SU-DHL-6 (cell line): ENCODE measurements at regions not wholly inside any gene's neighbourhood (a gene's known extent, or its start where the extent isn't known, plus 50 kb on each side); places are given as distances from the start of the nearest gene placed in this dataset.

Experiments used
- H2AFZ ChIP-seq: fragments of 200-600 bp; sonication (generic); 2 replicates; pipeline ENCODE4 v1.6.1; 2014; ENCODE audit warnings: low read depth, mild to moderate bottlenecking, moderate library complexity, mixed read lengths, antibody characterized with exemption, low read length; ENCODE audit not compliant: severe bottlenecking
- H3F3A ChIP-seq: fragments of 200-600 bp; shearing (Covaris generic); 2 replicates; pipeline ENCODE4 v1.6.0; 2016; ENCODE audit warnings: antibody characterized with exemption, mild to moderate bottlenecking; ENCODE audit not compliant: insufficient read depth
- H3K27ac ChIP-seq: fragments of 200-600 bp; sonication (generic); 2 replicates; pipeline ENCODE4 v1.5.1; 2016; ENCODE audit warnings: low read depth, mild to moderate bottlenecking, low read length, moderate library complexity, mixed read lengths
- H3K27me3 ChIP-seq: fragments of 200-600 bp; sonication (generic), shearing (Covaris generic); 2 replicates; pipeline ENCODE4 v1.6.0; 2014; ENCODE audit warnings: mild to moderate bottlenecking, low read length
- H3K36me3 ChIP-seq: fragments of 200-600 bp; sonication (generic); 2 replicates; pipeline ENCODE4 v1.6.1; 2014; ENCODE audit warnings: mild to moderate bottlenecking, low read length, mixed read lengths
- H3K4me2 ChIP-seq: fragments of 300-600, 200-600 bp; shearing (Covaris generic), sonication (generic); 2 replicates; pipeline ENCODE4 v1.6.0; 2014; ENCODE audit warnings: low read length, low read depth, mild to moderate bottlenecking; ENCODE audit not compliant: poor library complexity, severe bottlenecking
- H3K4me3 ChIP-seq: fragments of 200-600 bp; sonication (generic); 2 replicates; pipeline ENCODE4 v1.5.1; 2014; ENCODE audit warnings: antibody characterized with exemption, low read length, mild to moderate bottlenecking, mixed read lengths; ENCODE audit not compliant: insufficient read depth, poor library complexity, severe bottlenecking
- H3K79me2 ChIP-seq: fragments of 200-600 bp; sonication (generic); 2 replicates; pipeline ENCODE4 v1.6.1; 2014; ENCODE audit warnings: mild to moderate bottlenecking, low read length, moderate library complexity; ENCODE audit not compliant: insufficient read depth
- H3K9ac ChIP-seq: fragments of 200-600 bp; sonication (generic); 2 replicates; pipeline ENCODE4 v1.7.0; 2014; ENCODE audit warnings: mild to moderate bottlenecking, low read length
- H3K9me2 ChIP-seq: fragments of 200-600 bp; sonication (generic); replicated peaks from 2 replicates; pipeline ENCODE4 v1.6.1; 2014; ENCODE audit warnings: low read length; ENCODE audit not compliant: insufficient read depth
- H3K9me3 ChIP-seq: fragments of 200-600 bp; sonication (generic); 2 replicates; pipeline ENCODE4 v1.6.1; 2014; ENCODE audit warnings: low read length, mixed read lengths; ENCODE audit not compliant: insufficient read depth
- H4K20me1 ChIP-seq: fragments of 200-600 bp; sonication (generic); 2 replicates; pipeline ENCODE4 v1.6.1; 2014; ENCODE audit warnings: low read depth, mild to moderate bottlenecking, antibody characterized with exemption, low read length, moderate library complexity, mixed read lengths
- CTCF ChIP-seq: fragments of 200-600 bp; sonication (generic); IDR thresholded peaks from one replicate; pipeline ENCODE4 v1.5.1; 2017; ENCODE audit warnings: antibody characterized with exemption, mild to moderate bottlenecking, low read length, moderate library complexity; ENCODE audit not compliant: insufficient read depth, poor library complexity, severe bottlenecking
- EZH2phosphoT487 ChIP-seq: fragments of 200-600 bp; sonication (generic), shearing (Covaris generic); conservative IDR thresholded peaks from 2 replicates; pipeline ENCODE4 v1.6.1; 2018; ENCODE audit warnings: mild to moderate bottlenecking, antibody characterized with exemption, low read length, moderate library complexity, mixed read lengths

DNA sequence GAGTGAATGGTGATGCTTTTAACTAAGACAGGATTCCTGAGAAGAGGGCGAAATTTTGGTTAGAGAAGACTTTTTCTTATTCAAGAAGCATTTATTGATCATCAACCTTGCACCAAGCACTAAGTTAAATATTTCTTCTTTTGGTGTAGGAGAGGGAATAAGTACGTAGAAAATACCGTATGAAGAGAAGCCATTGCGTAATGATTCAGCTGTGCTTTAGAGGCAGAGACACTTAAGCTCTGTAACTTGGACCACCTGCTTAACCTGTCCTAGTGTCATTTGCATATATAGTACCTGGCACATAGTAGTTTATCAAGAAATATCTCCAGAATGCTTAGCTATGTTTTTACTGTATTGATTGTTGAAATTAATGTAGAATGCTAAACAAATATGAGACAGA lies 430.9 kb upstream of the ZNF608 start:
- no peak overlapping the region for H3K27ac ChIP-seq
- H3K79me2 ChIP-seq = no peaks in the 10 kb centered on the region

DNA sequence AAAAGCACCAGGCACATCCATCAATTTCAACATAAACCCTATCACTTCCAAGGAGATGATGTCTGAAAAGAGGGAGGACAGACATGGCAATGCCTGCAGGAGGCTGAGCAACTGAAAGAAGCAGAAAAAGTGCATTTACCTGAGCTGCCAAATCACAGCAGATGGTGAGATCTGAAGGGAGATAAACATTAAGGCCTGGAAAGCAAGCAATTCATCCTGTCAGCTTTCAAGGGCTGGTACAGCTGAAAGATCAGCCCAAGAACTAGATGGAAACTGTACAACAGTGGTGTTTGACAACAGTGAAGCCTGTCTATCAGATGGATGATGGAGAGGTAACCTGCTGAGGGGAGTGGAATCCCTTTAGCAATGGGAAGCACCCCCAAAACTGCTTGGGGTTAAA lies 433.2 kb upstream of the ZNF608 start:
- Histone ChIP-seq H4K20me1 (no peaks in the 10 kb centered on the region), H3K9ac (no peak overlapping the region), H3K9me3 (0 out of 2 replicates have a peak, but pooled peaks cover 5% of the 10 kb centered on the region), H3F3A (no peaks in the 10 kb centered on the region), H3K4me2 (no peak overlapping the region), H3K79me2 (no peaks in the 10 kb centered on the region), H2AFZ (no peak overlapping the region), H3K9me2 (no peaks in the 10 kb centered on the region), H3K27me3 (no peaks in the 10 kb centered on the region), H3K4me3 (no peak overlapping the region), H3K27ac (no peak overlapping the region), H3K36me3 (no peaks in the 10 kb centered on the region)
- TF ChIP-seq EZH2phosphoT487 (no peak), CTCF (no peak)

More for the DNA sequence above, 430.9 kb upstream of the ZNF608 start:
- H4K20me1 ChIP-seq = no peaks in the 10 kb centered on the region
- no peak overlapping the region for H2AFZ ChIP-seq
- no peak for TF ChIP-seq CTCF
- no peak for TF ChIP-seq EZH2phosphoT487
- H3K4me2 ChIP-seq = no peak overlapping the region
- no peaks in the 10 kb centered on the region for H3K9me2 ChIP-seq
- no peak overlapping the region for H3K9ac ChIP-seq
- no peaks in the 10 kb centered on the region for H3K27me3 ChIP-seq
- H3K36me3 ChIP-seq = no peaks in the 10 kb centered on the region
- no peak overlapping the region for H3K4me3 ChIP-seq
- no peaks in the 10 kb centered on the region for H3F3A ChIP-seq
- 0 out of 2 replicates have a peak, but pooled peaks cover 5% of the 10 kb centered on the region for H3K9me3 ChIP-seq

DNA sequence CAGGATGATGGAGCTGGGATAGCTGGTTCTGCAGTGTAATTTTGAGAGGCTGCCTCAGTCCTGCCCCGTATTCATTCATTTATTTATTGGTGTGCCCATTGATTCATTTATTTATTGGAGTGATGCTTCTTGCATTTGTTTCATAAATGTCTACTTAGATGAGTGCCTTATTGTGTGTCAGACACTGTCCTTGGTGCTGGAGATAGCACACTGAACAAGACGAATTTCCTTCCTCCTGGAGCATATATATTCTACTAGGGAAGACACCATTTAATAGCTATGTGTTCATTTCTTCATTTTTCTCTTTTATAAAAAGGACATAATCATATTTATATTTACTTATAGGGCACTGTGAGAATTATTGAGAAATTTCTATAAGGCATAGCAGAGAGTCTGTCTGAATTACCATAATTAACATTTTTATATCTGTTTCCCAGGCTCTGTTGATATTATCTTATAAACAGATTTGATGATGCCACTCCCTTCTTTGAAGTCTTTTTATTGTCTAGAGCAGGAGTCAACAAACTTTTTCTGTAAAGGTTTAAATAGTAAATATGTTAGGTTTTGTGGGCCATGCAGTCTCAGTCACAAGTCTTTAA lies 433.9 kb upstream of the ZNF608 start:
- 0 out of 2 replicates have a peak, but pooled peaks cover 5% of the 10 kb centered on the region for H3K9me3 ChIP-seq
- H3F3A ChIP-seq = no peaks in the 10 kb centered on the region
- H3K9ac ChIP-seq = no peak overlapping the region
- H3K9me2 ChIP-seq = no peaks in the 10 kb centered on the region
- H3K4me3 ChIP-seq = no peak overlapping the region
- no peak overlapping the region for H3K4me2 ChIP-seq
- H3K36me3 ChIP-seq = no peaks in the 10 kb centered on the region
- H3K27me3 ChIP-seq = no peaks in the 10 kb centered on the region
- H2AFZ ChIP-seq = no peak overlapping the region
- H4K20me1 ChIP-seq = no peaks in the 10 kb centered on the region
- no peaks in the 10 kb centered on the region for H3K79me2 ChIP-seq
- no peak overlapping the region for H3K27ac ChIP-seq
- TF ChIP-seq CTCF = no peak
- no peak for TF ChIP-seq EZH2phosphoT487
